ENCODE measurements at regions not wholly inside any gene's neighbourhood (a gene's known extent, or its start where the extent isn't known, plus 50 kb on each side); places are given as distances from the start of the nearest gene placed in this dataset.
"Not testable (repeated sequence)": the region's sequence is repeated elsewhere in the genome, so short reads cannot be mapped to it uniquely, and the experiment has no call there.

GRCh38 chr10:9183197-9183880, 1128.9 kb downstream of the GATA3 start:
- not testable (repeated sequence) for DNase-seq (ENCODE audit: low spot score); FAIRE-seq

GRCh38 chr10:9188022-9188810, 1133.7 kb downstream of the GATA3 start:
- FAIRE-seq (no peak), DNase-seq (ENCODE audit: low spot score) (no peak)

- FAIRE-seq: no peak
- DNase-seq (ENCODE audit: low spot score): no peak
These were observed 1135.0 kb downstream of the GATA3 start for GRCh38 chr10:9189448-9189847.

- FAIRE-seq (no peak), DNase-seq (ENCODE audit: low spot score) (no peak)
These were observed 1138.6 kb downstream of the GATA3 start for GRCh38 chr10:9193120-9193519.

GRCh38 chr10:9195385-9195784, 1140.9 kb downstream of the GATA3 start:
- FAIRE-seq: no peak
- no peak for DNase-seq (ENCODE audit: low spot score)

- no peak for FAIRE-seq
- DNase-seq (ENCODE audit: low spot score): no peak
These were observed 1144.1 kb downstream of the GATA3 start for GRCh38 chr10:9198611-9199010.

- DNase-seq (ENCODE audit: low spot score) (no peak), FAIRE-seq (no peak)
These were observed 1151.1 kb downstream of the GATA3 start for GRCh38 chr10:9205558-9205957.

- DNase-seq (ENCODE audit: low spot score) (no peak), FAIRE-seq (peak; percentile 68)
These were observed 1154.8 kb downstream of the GATA3 start for GRCh38 chr10:9209105-9209798.

GRCh38 chr10:9211228-9211627, 1156.7 kb downstream of the GATA3 start:
- FAIRE-seq: no peak
- DNase-seq (ENCODE audit: low spot score): no peak

- no peak for FAIRE-seq
- DNase-seq (ENCODE audit: low spot score): no peak
These were observed 1160.1 kb downstream of the GATA3 start for GRCh38 chr10:9214618-9215017.

GRCh38 chr10:9215121-9215520, 1160.6 kb downstream of the GATA3 start:
- no peak for DNase-seq (ENCODE audit: low spot score)

GRCh38 chr10:9219860-9220259, 1165.4 kb downstream of the GATA3 start:
- no peak for DNase-seq (ENCODE audit: low spot score)
- FAIRE-seq: no peak

More at GRCh38 chr10:9215121-9215520, 1160.6 kb downstream of the GATA3 start:
- no peak for FAIRE-seq

GRCh38 chr10:9222917-9223316, 1168.4 kb downstream of the GATA3 start:
- FAIRE-seq (no peak), DNase-seq (ENCODE audit: low spot score) (no peak)

- DNase-seq (ENCODE audit: low spot score) (no peak), FAIRE-seq (no peak)
These were observed 1173.3 kb downstream of the GATA3 start for GRCh38 chr10:9227679-9228365.

GRCh38 chr10:9228771-9229170, 1174.3 kb downstream of the GATA3 start:
- DNase-seq (ENCODE audit: low spot score): no peak
- no peak for FAIRE-seq

GRCh38 chr10:9229702-9230244, 1175.3 kb downstream of the GATA3 start:
- FAIRE-seq: no peak

GRCh38 chr10:9230625-9231024, 1176.1 kb downstream of the GATA3 start:
- DNase-seq (ENCODE audit: low spot score) (no peak), FAIRE-seq (no peak)

More at GRCh38 chr10:9229702-9230244, 1175.3 kb downstream of the GATA3 start:
- DNase-seq (ENCODE audit: low spot score): no peak

GRCh38 chr10:9234191-9234590, 1179.7 kb downstream of the GATA3 start:
- no peak for FAIRE-seq
- no peak for DNase-seq (ENCODE audit: low spot score)

GRCh38 chr10:9238041-9238440, 1183.6 kb downstream of the GATA3 start:
- DNase-seq (ENCODE audit: low spot score) (peak; percentile 49), FAIRE-seq (peak; percentile 96)

- DNase-seq (ENCODE audit: low spot score) (peak; percentile 43), FAIRE-seq (peak; percentile 65)
These were observed 1184.8 kb downstream of the GATA3 start for GRCh38 chr10:9239298-9239697.

- DNase-seq (ENCODE audit: low spot score) (no peak), FAIRE-seq (no peak)
These were observed 1189.5 kb downstream of the GATA3 start for GRCh38 chr10:9243941-9244411.

Data from RCC 7860 (cell line).